SK-N-SH (cell line): ENCODE measurements at regions not wholly inside any gene's neighbourhood (a gene's known extent, or its start where the extent isn't known, plus 50 kb on each side); places are given as distances from the start of the nearest gene placed in this dataset.
A peak's percentile ranks its signal among the peaks of the same experiment; 100 is the strongest.

Experiments used
- CTCF ChIA-PET: fragments of 300-600, 350-600 bp; formaldehyde crosslinking; extraction: SDS; loops from one replicate; lab custom pipeline; 2021; lab: Yijun Ruan, JAX
- POLR2A ChIA-PET: fragments of 350-600 bp; sonication (Branson Sonifier 250); formaldehyde crosslinking; extraction: SDS; loops from one replicate; lab custom pipeline; 2020; ENCODE audit warnings: antibody characterized with exemption, inconsistent platforms; lab: Yijun Ruan, JAX
- DNase-seq: peaks from one replicate; pipeline ENCODE4 v3.0.0; 2012
- H2AFZ ChIP-seq: fragments of 200-600 bp; sonication (generic); 2 replicates; pipeline ENCODE4 v1.8.1; 2016; ENCODE audit warnings: antibody characterized with exemption, mild to moderate bottlenecking, low read depth
- H3F3A ChIP-seq: fragments of 200-600 bp; sonication (generic); replicated peaks from 2 replicates; pipeline ENCODE3; 2016; ENCODE audit warnings: antibody characterized with exemption, mild to moderate bottlenecking; ENCODE audit not compliant: insufficient read depth
- H3K27ac ChIP-seq, 2 experiments: fragments of 200-500 bp in 1 of 2; fragments of 200-600 bp in 1 of 2; sonication (Bioruptor generic) in 1 of 2; sonication (generic), shearing (Covaris generic) in 1 of 2; 2 replicates each; pipeline versions ENCODE4 v1.5.1 to v1.6.1; 2014 to 2016; ENCODE audit warnings: low read depth in 2 of 2, inconsistent platforms in 1 of 2, low read length in 1 of 2, mild to moderate bottlenecking in 1 of 2, mixed read lengths in 1 of 2
- H3K27me3 ChIP-seq: fragments of 200-600 bp; sonication (generic), shearing (Covaris generic); 2 replicates; pipeline ENCODE4 v1.6.1; 2016; ENCODE audit warnings: mixed run types; ENCODE audit not compliant: insufficient read depth
- H3K36me3 ChIP-seq, 2 experiments: fragments of 200-500 bp in 1 of 2; fragments of 200-600 bp in 1 of 2; sonication (Bioruptor generic) in 1 of 2; sonication (generic) in 1 of 2; replicated peaks in 1 of 2; 2 replicates each; pipeline versions ENCODE3 to v1.5.1; 2014 to 2016; ENCODE audit warnings: low read length in 1 of 2, mild to moderate bottlenecking in 1 of 2; ENCODE audit not compliant: insufficient read depth in 2 of 2, control insufficient read depth in 1 of 2
- H3K4me1 ChIP-seq, 2 experiments: fragments of 200-500 bp in 1 of 2; fragments of 200-600 bp in 1 of 2; sonication (Bioruptor generic) in 1 of 2; sonication (generic), shearing (Covaris generic) in 1 of 2; 2 replicates each; pipeline versions ENCODE4 v1.5.1 to v1.6.1; 2014 to 2016; ENCODE audit warnings: low read depth in 1 of 2, low read length in 1 of 2, mixed run types in 1 of 2; ENCODE audit not compliant: insufficient read depth in 2 of 2, control insufficient read depth in 1 of 2
- H3K4me2 ChIP-seq: fragments of 200-600 bp; sonication (generic), shearing (Covaris generic); 2 replicates; pipeline ENCODE4 v1.6.1; 2017; ENCODE audit warnings: mixed run types
- H3K4me3 ChIP-seq, 2 experiments: fragments of 200-500 bp in 1 of 2; fragments of 200-600 bp in 1 of 2; sonication (Bioruptor generic) in 1 of 2; sonication (generic), shearing (Covaris generic) in 1 of 2; 2 replicates each; pipeline versions ENCODE4 v1.5.1 to v1.8.1; 2014 to 2016; ENCODE audit warnings: low read depth in 2 of 2, inconsistent platforms in 1 of 2, low read length in 1 of 2, mild to moderate bottlenecking in 1 of 2, mixed read lengths in 1 of 2, moderate library complexity in 1 of 2
- H3K79me2 ChIP-seq: fragments of 200-600 bp; sonication (generic); 2 replicates; pipeline ENCODE4 v1.8.1; 2017; ENCODE audit warnings: mild to moderate bottlenecking; ENCODE audit not compliant: insufficient read depth
- H3K9ac ChIP-seq: fragments of 200-600 bp; sonication (generic); 2 replicates; pipeline ENCODE4 v1.6.1; 2017; ENCODE audit warnings: mixed run types
- H3K9me2 ChIP-seq: fragments of 200-600 bp; sonication (generic); 2 replicates; pipeline ENCODE4 v1.6.1; 2017; ENCODE audit warnings: mixed run types
- H3K9me3 ChIP-seq: fragments of 200-600 bp; sonication (generic); 2 replicates; pipeline ENCODE4 v1.6.1; 2017; ENCODE audit warnings: mixed run types, mild to moderate bottlenecking, moderate library complexity
- H4K20me1 ChIP-seq: fragments of 200-600 bp; sonication (generic); 2 replicates; pipeline ENCODE4 v1.6.1; 2017; ENCODE audit warnings: mild to moderate bottlenecking, mixed run types; ENCODE audit not compliant: insufficient read depth
- CHD2 ChIP-seq: fragments of 150-350 bp; IDR thresholded peaks from 2 replicates; pipeline ENCODE4 v1.6.1; 2018; ENCODE audit warnings: low read length; ENCODE audit not compliant: partially characterized antibody
- ELF1 ChIP-seq: IDR thresholded peaks from 2 replicates; pipeline ENCODE4 v1.4.0; 2012
- EP300 ChIP-seq, 2 experiments: IDR thresholded peaks; 2 replicates each; pipeline versions ENCODE4 v1.4.0 to v1.6.1; 2012; ENCODE audit warnings: borderline replicate concordance in 1 of 2, low read depth in 1 of 2, low read length in 1 of 2
- EZH2phosphoT487 ChIP-seq: fragments of 200-600 bp; sonication (generic); IDR thresholded peaks from 2 replicates; pipeline ENCODE4 v1.6.1; 2017; ENCODE audit warnings: low read depth, mixed run types, mild to moderate bottlenecking, antibody characterized with exemption, moderate library complexity, borderline replicate concordance
- FOSL2 ChIP-seq: IDR thresholded peaks from 2 replicates; pipeline ENCODE4 v1.4.0; 2012; ENCODE audit warnings: low read depth, mild to moderate bottlenecking, moderate library complexity, borderline replicate concordance
- FOXJ3 ChIP-seq: sonication (generic); formaldehyde crosslinking; IDR thresholded peaks from 2 replicates; pipeline ENCODE4 v1.5.1; 2020; ENCODE audit warnings: mild to moderate bottlenecking, missing genetic modification reagents
- FOXM1 ChIP-seq: IDR thresholded peaks from 2 replicates; pipeline ENCODE4 v1.4.0; 2012; ENCODE audit warnings: low read depth, mild to moderate bottlenecking
- JUND ChIP-seq: IDR thresholded peaks from 2 replicates; pipeline ENCODE4 v1.4.0; 2012
- MXI1 ChIP-seq: IDR thresholded peaks from 2 replicates; pipeline ENCODE4 v1.6.1; 2012; ENCODE audit warnings: mild to moderate bottlenecking, low read depth, low read length, improper control_type of control experiment
- NFIC ChIP-seq: IDR thresholded peaks from 2 replicates; pipeline ENCODE4 v1.4.0; 2012; ENCODE audit warnings: borderline replicate concordance
- POLR2AphosphoS5 ChIP-seq: IDR thresholded peaks from 2 replicates; pipeline ENCODE4 v1.6.1; 2012; ENCODE audit warnings: low read depth, low read length
- RCOR1 ChIP-seq: fragments of 150-350 bp; IDR thresholded peaks from 2 replicates; pipeline ENCODE4 v1.6.1; 2017; ENCODE audit warnings: antibody characterized with exemption, low read length
- RFX5 ChIP-seq: IDR thresholded peaks from 2 replicates; pipeline ENCODE4 v1.6.1; 2012; ENCODE audit warnings: mild to moderate bottlenecking, improper control_type of control experiment, low read length
- RXRA ChIP-seq: IDR thresholded peaks from 2 replicates; pipeline ENCODE4 v1.4.0; 2012; ENCODE audit warnings: low read depth, mild to moderate bottlenecking, borderline replicate concordance
- SIN3A ChIP-seq: IDR thresholded peaks from 2 replicates; pipeline ENCODE4 v1.6.1; 2012; ENCODE audit warnings: low read depth, mild to moderate bottlenecking, low read length, moderate library complexity, borderline replicate concordance
- SMC3 ChIP-seq: IDR thresholded peaks from 2 replicates; pipeline ENCODE4 v1.6.1; 2012; ENCODE audit warnings: low read depth, low read length, improper control_type of control experiment
- TAF1 ChIP-seq: IDR thresholded peaks from 2 replicates; pipeline ENCODE4 v1.6.1; 2012; ENCODE audit warnings: low read depth, mild to moderate bottlenecking, low read length, moderate library complexity, borderline replicate concordance
- TCF12 ChIP-seq: IDR thresholded peaks from 2 replicates; pipeline ENCODE4 v1.4.0; 2012
- TEAD4 ChIP-seq: IDR thresholded peaks from 2 replicates; pipeline ENCODE4 v1.4.0; 2012; ENCODE audit warnings: mild to moderate bottlenecking, borderline replicate concordance; ENCODE audit not compliant: insufficient read depth
- YY1 ChIP-seq: IDR thresholded peaks from 2 replicates; pipeline ENCODE4 v1.4.0; 2012; ENCODE audit warnings: low read depth, mild to moderate bottlenecking
- WGBS: methylation state at CpG from one replicate; pipeline ENCODE4 v1.1.6; 2017; ENCODE audit warnings: low lambda C conversion rate; 5-methylcytosine and 5-hydroxymethylcytosine counted together
- TF ChIP-seq, protein P1 (sequence below): IDR thresholded peaks from 2 replicates; pipeline ENCODE4 v1.4.0; 2012; ENCODE audit warnings: low read depth, borderline replicate concordance
- TF ChIP-seq, protein P2 (sequence below): fragments of 150-350 bp; IDR thresholded peaks from 2 replicates; pipeline ENCODE4 v1.6.1; 2016; ENCODE audit warnings: mild to moderate bottlenecking, low read depth, low read length
- TF ChIP-seq, protein P3 (sequence below): fragments of 200-600 bp; sonication (generic); IDR thresholded peaks from 2 replicates; pipeline ENCODE4 v1.6.1; 2017; ENCODE audit warnings: antibody characterized with exemption, mild to moderate bottlenecking, moderate library complexity
- TF ChIP-seq, protein P4 (sequence below): IDR thresholded peaks from 2 replicates; pipeline ENCODE4 v1.4.0; 2012; ENCODE audit warnings: low read depth

DNA sequence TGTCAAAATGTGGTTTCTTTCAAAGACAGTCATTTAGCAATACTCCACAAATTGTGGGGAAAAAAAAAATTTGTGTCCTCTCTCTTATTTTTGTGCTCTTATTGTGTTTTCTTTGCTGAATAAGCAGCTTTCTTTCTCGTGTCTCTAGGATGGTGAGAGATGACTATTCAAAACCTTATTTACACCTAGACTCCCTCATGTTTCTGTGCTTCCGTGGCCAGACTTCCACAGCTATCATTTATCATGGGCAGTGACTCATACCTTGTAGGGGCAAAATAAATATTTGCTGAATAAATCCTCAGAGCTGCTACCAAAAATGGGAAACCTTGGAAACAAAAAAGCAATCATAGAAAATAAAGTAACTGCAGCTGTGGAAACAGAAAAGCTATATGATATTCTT lies 204.9 kb upstream of the MIR17HG start (continued):
- no peak for TF ChIP-seq RFX5
- peak in 1 of 2 experiments; percentile 76; a peak in 2 of 4 replicates for TF ChIP-seq EP300 (IDR thresholded peaks at IDR 0.05; ENCODE audit: borderline replicate concordance in 1 of 2, low read depth in 1 of 2, low read length in 1 of 2)
- TF ChIP-seq TCF12 = peak; percentile 81
- no peak for TF ChIP-seq EZH2phosphoT487
- no peak for TF ChIP-seq YY1
- no peak for TF ChIP-seq TAF1
- no peak for TF ChIP-seq RXRA
- 0 out of 2 replicates have a peak, but pooled peaks have one; percentile 29 for TF ChIP-seq TEAD4
- TF ChIP-seq SMC3 = no peak
- TF ChIP-seq RCOR1 = no peak
- peak; percentile 89 for TF ChIP-seq JUND

DNA sequence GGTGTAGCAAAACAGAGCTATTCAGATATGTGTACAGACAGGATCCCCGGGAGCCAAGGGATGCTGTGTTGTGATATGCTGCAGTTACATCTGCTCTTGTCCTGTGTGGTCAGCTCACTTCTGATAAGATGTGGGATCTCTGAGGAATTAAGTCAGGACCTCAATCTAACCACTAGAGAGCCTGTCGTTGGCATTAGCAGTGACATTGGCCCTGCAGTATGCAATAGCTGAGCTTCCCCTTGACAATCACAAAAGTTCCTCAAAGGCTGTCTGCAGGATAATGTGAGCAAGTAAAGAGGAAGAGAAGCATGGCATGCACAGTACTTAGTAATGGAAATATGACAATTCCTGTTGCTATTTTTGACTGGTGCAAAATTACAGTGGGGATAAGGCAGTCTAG lies 203.4 kb upstream of the MIR17HG start:
- WGBS = 48% methylated on average over 2 of the region's 2 CpGs
- H3K36me3 ChIP-seq = no peaks in the 10 kb centered on the region
- H3K9me3 ChIP-seq = no peaks in the 10 kb centered on the region
- H3K79me2 ChIP-seq = no peaks in the 10 kb centered on the region
- DNase-seq = peak; percentile 16
- H2AFZ ChIP-seq = no peak overlapping the region
- H3K4me2 ChIP-seq = no peak overlapping the region
- peaks cover 0 to 13% of the 10 kb centered on the region in 2 experiments; a peak in 2 of 4 replicates for H3K4me1 ChIP-seq
- TF ChIP-seq SIN3A = no peak
- TF ChIP-seq RXRA = no peak
- TF ChIP-seq JUND = no peak
- TF ChIP-seq YY1 = no peak
- TF ChIP-seq, protein P1, sequence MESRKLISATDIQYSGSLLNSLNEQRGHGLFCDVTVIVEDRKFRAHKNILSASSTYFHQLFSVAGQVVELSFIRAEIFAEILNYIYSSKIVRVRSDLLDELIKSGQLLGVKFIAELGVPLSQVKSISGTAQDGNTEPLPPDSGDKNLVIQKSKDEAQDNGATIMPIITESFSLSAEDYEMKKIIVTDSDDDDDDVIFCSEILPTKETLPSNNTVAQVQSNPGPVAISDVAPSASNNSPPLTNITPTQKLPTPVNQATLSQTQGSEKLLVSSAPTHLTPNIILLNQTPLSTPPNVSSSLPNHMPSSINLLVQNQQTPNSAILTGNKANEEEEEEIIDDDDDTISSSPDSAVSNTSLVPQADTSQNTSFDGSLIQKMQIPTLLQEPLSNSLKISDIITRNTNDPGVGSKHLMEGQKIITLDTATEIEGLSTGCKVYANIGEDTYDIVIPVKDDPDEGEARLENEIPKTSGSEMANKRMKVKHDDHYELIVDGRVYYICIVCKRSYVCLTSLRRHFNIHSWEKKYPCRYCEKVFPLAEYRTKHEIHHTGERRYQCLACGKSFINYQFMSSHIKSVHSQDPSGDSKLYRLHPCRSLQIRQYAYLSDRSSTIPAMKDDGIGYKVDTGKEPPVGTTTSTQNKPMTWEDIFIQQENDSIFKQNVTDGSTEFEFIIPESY = no peak
- TF ChIP-seq POLR2AphosphoS5 = no peak
- no peak for TF ChIP-seq TCF12
- no peak for TF ChIP-seq SMC3
- no peak for TF ChIP-seq FOXM1
- no peak for TF ChIP-seq ELF1
- TF ChIP-seq NFIC = no peak
- TF ChIP-seq, protein P2, sequence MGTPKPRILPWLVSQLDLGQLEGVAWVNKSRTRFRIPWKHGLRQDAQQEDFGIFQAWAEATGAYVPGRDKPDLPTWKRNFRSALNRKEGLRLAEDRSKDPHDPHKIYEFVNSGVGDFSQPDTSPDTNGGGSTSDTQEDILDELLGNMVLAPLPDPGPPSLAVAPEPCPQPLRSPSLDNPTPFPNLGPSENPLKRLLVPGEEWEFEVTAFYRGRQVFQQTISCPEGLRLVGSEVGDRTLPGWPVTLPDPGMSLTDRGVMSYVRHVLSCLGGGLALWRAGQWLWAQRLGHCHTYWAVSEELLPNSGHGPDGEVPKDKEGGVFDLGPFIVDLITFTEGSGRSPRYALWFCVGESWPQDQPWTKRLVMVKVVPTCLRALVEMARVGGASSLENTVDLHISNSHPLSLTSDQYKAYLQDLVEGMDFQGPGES = no peak
- TF ChIP-seq FOSL2 = no peak
- TF ChIP-seq FOXJ3 (CRISPR knock-in tag) = no peak
- TF ChIP-seq, protein P3, sequence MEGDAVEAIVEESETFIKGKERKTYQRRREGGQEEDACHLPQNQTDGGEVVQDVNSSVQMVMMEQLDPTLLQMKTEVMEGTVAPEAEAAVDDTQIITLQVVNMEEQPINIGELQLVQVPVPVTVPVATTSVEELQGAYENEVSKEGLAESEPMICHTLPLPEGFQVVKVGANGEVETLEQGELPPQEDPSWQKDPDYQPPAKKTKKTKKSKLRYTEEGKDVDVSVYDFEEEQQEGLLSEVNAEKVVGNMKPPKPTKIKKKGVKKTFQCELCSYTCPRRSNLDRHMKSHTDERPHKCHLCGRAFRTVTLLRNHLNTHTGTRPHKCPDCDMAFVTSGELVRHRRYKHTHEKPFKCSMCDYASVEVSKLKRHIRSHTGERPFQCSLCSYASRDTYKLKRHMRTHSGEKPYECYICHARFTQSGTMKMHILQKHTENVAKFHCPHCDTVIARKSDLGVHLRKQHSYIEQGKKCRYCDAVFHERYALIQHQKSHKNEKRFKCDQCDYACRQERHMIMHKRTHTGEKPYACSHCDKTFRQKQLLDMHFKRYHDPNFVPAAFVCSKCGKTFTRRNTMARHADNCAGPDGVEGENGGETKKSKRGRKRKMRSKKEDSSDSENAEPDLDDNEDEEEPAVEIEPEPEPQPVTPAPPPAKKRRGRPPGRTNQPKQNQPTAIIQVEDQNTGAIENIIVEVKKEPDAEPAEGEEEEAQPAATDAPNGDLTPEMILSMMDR = no peak
- TF ChIP-seq MXI1 = no peak
- TF ChIP-seq CHD2 = no peak
- no peak for TF ChIP-seq RCOR1
- TF ChIP-seq, protein P4, sequence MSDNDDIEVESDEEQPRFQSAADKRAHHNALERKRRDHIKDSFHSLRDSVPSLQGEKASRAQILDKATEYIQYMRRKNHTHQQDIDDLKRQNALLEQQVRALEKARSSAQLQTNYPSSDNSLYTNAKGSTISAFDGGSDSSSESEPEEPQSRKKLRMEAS = no peak
- no peak for TF ChIP-seq RFX5
- H3F3A ChIP-seq = no peaks in the 10 kb centered on the region
- no peaks in the 10 kb centered on the region for H3K27me3 ChIP-seq
- peak overlapping the region in 1 of 2 experiments; percentile 68; a peak in 2 of 4 replicates for H3K27ac ChIP-seq
- H3K9ac ChIP-seq = no peak overlapping the region
- ChIA-PET POLR2A (no interaction called here), CTCF (interaction anchor here (1.0 to 1.5 kb wide), 4 partner anchors 9 to 104 kb away, joined by 3 to 4 read pairs (median 4); no protein-coding TSS in a partner anchor)
- H3K4me3 ChIP-seq = no peak overlapping the region
- H4K20me1 ChIP-seq = no peaks in the 10 kb centered on the region
- no peaks in the 10 kb centered on the region for H3K9me2 ChIP-seq
